Activated B cell treated with CpG ODN at 0.5 μM for 24 hours (primary cell): ENCODE measurements at regions not wholly inside any gene's neighbourhood (a gene's known extent, or its start where the extent isn't known, plus 50 kb on each side); places are given as distances from the start of the nearest gene placed in this dataset.

Experiments
- ATAC-seq: fragments of 200-7000 bp; cut with Tn5 transposase; one replicate; pipeline ENCODE4 v1.10.0; 2021; ENCODE audit warnings: low read depth, mild to moderate bottlenecking, moderate library complexity
- CTCF ChIA-PET: fragments of 350-600 bp; sonication (Branson Sonifier 250); formaldehyde crosslinking; loops from one replicate; lab custom pipeline; 2021; ENCODE audit warnings: antibody characterized with exemption; lab: Charles Lee
- POLR2A ChIA-PET: fragments of 350-600 bp; sonication (Branson Sonifier 250); formaldehyde crosslinking; loops from one replicate; lab custom pipeline; 2021; ENCODE audit warnings: antibody characterized with exemption; lab: Charles Lee
- DNase-seq: peaks from one replicate; pipeline ENCODE4 v3.0.0; 2022
- H3K27ac Mint-ChIP-seq: one replicate; pipeline ENCODE4 v1.8.0; 2020; ENCODE audit warnings: mixed read lengths
- H3K27me3 Mint-ChIP-seq: one replicate; pipeline ENCODE4 v1.8.0; 2021; ENCODE audit warnings: mixed read lengths
- H3K36me3 Mint-ChIP-seq: one replicate; pipeline ENCODE4 v1.8.0; 2021; ENCODE audit warnings: low read depth, mixed read lengths
- H3K4me1 Mint-ChIP-seq: one replicate; pipeline ENCODE4 v1.8.0; 2021; ENCODE audit warnings: mixed read lengths
- H3K4me3 Mint-ChIP-seq: one replicate; pipeline ENCODE4 v1.8.0; 2020; ENCODE audit warnings: mild to moderate bottlenecking, mixed read lengths
- H3K9me3 Mint-ChIP-seq: one replicate; pipeline ENCODE4 v1.8.0; 2020; ENCODE audit warnings: mixed read lengths
- CTCF ChIP-seq: fragments of 200-600 bp; IDR thresholded peaks from one replicate; pipeline ENCODE4 v1.8.0; 2022; ENCODE audit warnings: antibody characterized with exemption, mild to moderate bottlenecking
- intact Hi-C: fragments of 100-400 bp; cut with micrococcal nuclease; formaldehyde crosslinking; loops from one replicate; pipeline ENCODE4 v1.15.1; 2024

DNA sequence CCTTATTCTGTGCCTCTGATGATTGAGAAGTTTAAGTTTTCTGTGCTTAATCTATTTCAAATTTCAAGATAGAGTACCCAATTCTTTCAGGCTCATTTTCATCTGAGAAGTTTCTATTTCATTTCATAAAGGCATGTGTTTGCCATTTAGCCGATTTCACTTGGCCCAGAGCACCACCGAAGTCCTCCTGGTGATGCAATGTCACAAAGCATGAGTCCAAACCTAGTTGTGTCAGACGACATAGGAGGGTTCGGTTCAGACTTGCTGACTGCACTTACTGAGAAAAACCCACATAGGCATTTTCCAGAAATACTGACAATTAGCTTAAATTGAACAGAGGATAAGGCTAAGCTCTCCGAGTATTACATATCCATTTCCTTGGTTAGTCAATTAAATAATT, 152.4 kb upstream of the FAR2 start:
- TF ChIP-seq CTCF = no peak
- no peaks in the 10 kb centered on the region for H3K27me3 Mint-ChIP-seq
- POLR2A ChIA-PET = no interaction called here
- no peak overlapping the region for H3K4me3 Mint-ChIP-seq
- intact Hi-C loops = no loop called here
- CTCF ChIA-PET = no interaction called here
- H3K4me1 Mint-ChIP-seq = no peaks in the 10 kb centered on the region
- H3K27ac Mint-ChIP-seq = no peak overlapping the region
- DNase-seq (no peak), ATAC-seq (no peak)
- no peaks in the 10 kb centered on the region for H3K36me3 Mint-ChIP-seq
- no peaks in the 10 kb centered on the region for H3K9me3 Mint-ChIP-seq

DNA sequence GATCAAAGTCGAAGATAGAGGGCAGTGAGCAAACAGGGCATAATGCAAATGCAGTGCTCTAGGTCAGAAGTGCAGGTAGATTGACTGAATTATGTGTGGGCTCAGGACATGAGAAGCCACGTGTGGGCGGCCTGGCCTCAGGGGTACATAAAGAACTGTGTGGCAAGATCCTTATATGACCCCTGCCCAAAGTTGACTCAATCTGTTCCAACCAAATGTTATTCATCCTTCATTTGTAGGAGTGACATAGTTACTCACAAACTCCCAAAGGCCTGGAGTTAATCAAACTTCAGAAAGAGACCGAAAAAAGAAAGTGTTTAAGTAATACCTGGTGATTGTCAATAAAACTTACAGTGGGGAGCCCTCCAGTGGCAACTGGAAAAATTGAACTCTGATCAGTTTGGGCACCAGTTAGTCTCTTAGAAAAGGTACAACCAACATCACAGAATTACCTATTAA, 150.4 kb upstream of the FAR2 start:
- POLR2A ChIA-PET = no interaction called here
- CTCF ChIA-PET = interaction anchor here (0.9 kb wide), 1 partner anchor 15 kb away, joined by 3 read pairs; no protein-coding TSS in a partner anchor
- Mint-ChIP-seq H3K4me3 (no peak overlapping the region), H3K4me1 (no peaks in the 10 kb centered on the region), H3K36me3 (no peaks in the 10 kb centered on the region), H3K27ac (no peak overlapping the region), H3K27me3 (peaks cover 1% of the 10 kb centered on the region), H3K9me3 (no peaks in the 10 kb centered on the region)
- DNase-seq = no peak
- ATAC-seq = no peak
- TF ChIP-seq CTCF = no peak
- intact Hi-C loops = no loop called here

DNA sequence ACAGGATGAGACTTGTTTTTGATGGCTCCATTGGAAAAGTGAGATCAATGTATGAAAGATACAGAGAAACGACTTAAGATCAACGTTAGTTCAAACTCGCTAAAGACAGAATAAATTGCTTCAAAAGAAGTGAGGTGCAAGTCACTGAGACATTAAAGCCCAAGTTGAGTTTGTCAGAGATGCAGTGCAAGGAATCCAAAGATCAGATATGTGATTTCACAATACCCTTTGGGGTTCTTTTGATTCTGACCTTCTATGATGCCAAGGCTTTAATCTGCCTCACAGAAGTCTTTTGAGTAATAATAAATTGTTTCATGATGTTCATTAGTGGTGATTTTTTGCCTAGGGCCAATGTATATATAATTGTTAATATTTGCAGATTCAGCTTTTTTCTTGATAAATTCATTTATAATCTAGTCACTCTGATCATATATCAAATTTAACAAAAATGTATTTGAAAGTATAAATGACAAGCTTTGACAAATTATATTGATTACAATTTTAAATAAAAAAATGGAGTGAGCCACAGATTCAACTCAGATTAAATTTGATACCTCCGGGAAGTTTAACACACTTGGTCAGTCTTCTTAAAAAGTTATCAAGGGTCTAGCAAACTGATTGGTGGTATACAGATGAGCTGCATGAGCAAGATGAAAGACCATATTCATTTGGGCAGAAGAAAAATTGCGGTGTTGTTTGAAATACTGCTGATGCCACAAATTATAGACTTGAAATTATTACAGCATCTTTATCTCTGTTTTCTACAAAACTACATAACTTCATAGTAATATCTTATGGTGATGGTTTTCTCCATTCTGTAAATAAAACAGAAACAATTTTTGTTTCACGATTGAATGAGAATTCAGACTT, 144.8 kb upstream of the FAR2 start:
- H3K27ac Mint-ChIP-seq = no peak overlapping the region
- H3K4me1 Mint-ChIP-seq = no peaks in the 10 kb centered on the region
- no peak overlapping the region for H3K4me3 Mint-ChIP-seq
- no peaks in the 10 kb centered on the region for H3K36me3 Mint-ChIP-seq
- POLR2A ChIA-PET = no interaction called here
- H3K27me3 Mint-ChIP-seq = peaks cover 1% of the 10 kb centered on the region
- intact Hi-C loops = no loop called here
- ATAC-seq (no peak), DNase-seq (no peak)
- CTCF ChIA-PET = no interaction called here
- TF ChIP-seq CTCF = no peak
- peaks cover 4% of the 10 kb centered on the region for H3K9me3 Mint-ChIP-seq

GRCh38 chr12:29004936-29005304, 144.2 kb upstream of the FAR2 start:
- no peak for TF ChIP-seq CTCF
- CTCF ChIA-PET = no interaction called here

GRCh38 chr12:29008786-29009185, 140.3 kb upstream of the FAR2 start:
- intact Hi-C loops = no loop called here
- Mint-ChIP-seq H3K9me3 (peaks cover 4% of the 10 kb centered on the region), H3K4me1 (no peaks in the 10 kb centered on the region), H3K27ac (no peak overlapping the region), H3K27me3 (no peaks in the 10 kb centered on the region), H3K36me3 (no peaks in the 10 kb centered on the region), H3K4me3 (no peak overlapping the region)
- TF ChIP-seq CTCF = no peak
- CTCF ChIA-PET = interaction anchor here (1.5 kb wide), 1 partner anchor 16 kb away, joined by 4 read pairs; no protein-coding TSS in a partner anchor
- POLR2A ChIA-PET = no interaction called here
- ATAC-seq (no peak), DNase-seq (no peak)

More at GRCh38 chr12:29004936-29005304, 144.2 kb upstream of the FAR2 start:
- ATAC-seq (no peak), DNase-seq (no peak)
- Mint-ChIP-seq H3K36me3 (no peaks in the 10 kb centered on the region), H3K27ac (no peak overlapping the region), H3K4me1 (no peaks in the 10 kb centered on the region), H3K27me3 (peaks cover 1% of the 10 kb centered on the region), H3K4me3 (no peak overlapping the region), H3K9me3 (peaks cover 4% of the 10 kb centered on the region)
- POLR2A ChIA-PET = no interaction called here
- intact Hi-C loops = no loop called here
